Body of pancreas (tissue), 4 donors: ENCODE measurements at regions not wholly inside any gene's neighbourhood (a gene's known extent, or its start where the extent isn't known, plus 50 kb on each side); places are given as distances from the start of the nearest gene placed in this dataset.

Source experiments
- CTCF ChIP-seq, 7 experiments: fragments of 450-650 bp in 4 of 7; fragments of 200-600 bp in 3 of 7; sonication (generic) in 3 of 7; IDR thresholded peaks; one replicate each; pipeline ENCODE4 v1.5.1; 2016 to 2019; ENCODE audit warnings: antibody characterized with exemption in 7 of 7
- POLR2A ChIP-seq, 3 donors: fragments of 450-650 bp; IDR thresholded peaks; one replicate each; pipeline ENCODE4 v1.6.1; 2016; ENCODE audit warnings: antibody characterized with exemption in 3 of 3, mild to moderate bottlenecking in 2 of 3

GRCh38 chr1:219051547-219051946 lies 122.1 kb upstream of the LYPLAL1 start:
- no peak for TF ChIP-seq CTCF (IDR thresholded peaks at IDR 0.05)
- no peak for TF ChIP-seq POLR2A (IDR thresholded peaks at IDR 0.05)
